ENCODE measurements at regions not wholly inside any gene's neighbourhood (a gene's known extent, or its start where the extent isn't known, plus 50 kb on each side); places are given as distances from the start of the nearest gene placed in this dataset.

DNA sequence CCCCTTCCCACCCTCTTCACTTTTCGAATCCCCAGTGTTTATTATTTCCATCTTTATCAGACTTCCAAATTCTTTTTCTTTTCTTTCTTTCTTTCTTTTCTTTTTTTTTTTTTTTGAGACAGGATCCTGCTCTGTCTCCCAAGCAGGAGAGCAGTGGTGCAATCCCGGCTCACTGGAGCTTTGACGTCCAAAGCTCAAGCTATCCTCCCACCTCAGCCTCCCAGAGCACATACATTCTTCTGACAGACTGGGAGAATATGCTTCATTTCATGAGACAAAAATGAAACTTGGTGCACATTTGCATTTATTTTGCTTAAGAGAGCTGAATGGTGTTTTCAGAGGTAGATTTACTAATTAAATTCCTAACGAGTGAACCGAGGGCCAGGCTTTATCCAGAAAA lies 80.1 kb upstream of the FZD8 start:
- DNase-seq (ENCODE audit: low spot score): no peak
- no peak for ATAC-seq
- intact Hi-C loops (cut with DNase I): no loop called here

DNA sequence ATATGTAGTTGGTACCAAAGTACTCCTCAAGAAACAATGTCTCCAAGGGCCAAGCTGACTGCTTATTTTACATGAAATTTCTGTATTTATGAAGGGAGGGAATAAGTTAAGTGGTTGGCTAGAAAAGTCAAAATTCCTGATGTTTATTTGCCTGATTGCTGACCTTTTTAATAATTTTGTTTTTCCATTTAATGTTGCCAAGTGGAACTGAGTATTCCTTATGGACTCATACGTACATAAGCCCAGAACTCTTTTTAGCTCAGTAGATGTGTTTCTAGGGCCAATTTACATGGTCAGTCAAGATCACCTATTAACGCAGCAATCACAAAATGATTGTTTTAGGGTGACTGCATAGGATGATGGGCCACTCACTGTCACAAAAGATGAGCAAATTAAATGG lies 78.3 kb upstream of the FZD8 start:
- intact Hi-C loops (cut with DNase I): no loop called here
- DNase-seq (ENCODE audit: low spot score) (no peak), ATAC-seq (no peak)

DNA sequence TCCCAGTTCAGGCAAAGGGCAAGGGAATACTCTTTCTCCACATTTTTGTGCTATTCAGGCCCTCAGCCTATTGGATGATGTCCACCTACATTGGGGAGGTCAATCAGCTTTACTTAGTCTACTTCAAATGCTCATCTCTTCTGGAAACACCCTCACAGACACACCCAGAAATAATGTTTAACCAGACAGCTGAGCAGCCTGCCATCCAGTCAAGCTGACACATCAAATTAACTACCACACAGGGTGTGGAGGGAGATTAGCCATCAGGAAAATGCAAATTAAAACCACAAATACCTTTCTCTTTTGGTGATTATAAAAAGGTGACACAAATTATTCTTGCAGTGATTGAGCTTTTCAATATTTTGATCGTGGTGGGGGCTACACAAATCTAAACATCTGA lies 74.7 kb upstream of the FZD8 start:
- intact Hi-C loops (cut with DNase I): no loop called here
- ATAC-seq (no peak), DNase-seq (ENCODE audit: low spot score) (no peak)

DNA sequence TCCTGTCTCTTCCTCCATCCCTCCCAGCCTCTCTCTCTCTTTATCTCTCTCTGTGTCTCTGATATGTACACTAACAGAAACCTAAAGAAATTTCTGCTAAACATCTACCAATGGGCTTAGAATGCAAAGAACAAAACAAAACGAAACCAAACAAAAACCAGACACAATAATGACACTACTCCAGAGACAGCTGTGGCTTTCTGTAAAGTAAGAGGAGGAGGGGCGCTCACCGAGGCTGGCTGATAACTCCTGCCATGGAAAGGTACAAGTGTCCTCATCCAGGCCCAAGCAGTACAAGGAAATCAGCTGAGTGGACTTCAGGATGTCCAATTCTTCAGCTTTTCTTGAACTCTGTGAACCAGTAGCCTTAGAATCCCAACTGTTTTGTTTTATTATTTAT lies 70.4 kb upstream of the FZD8 start:
- intact Hi-C loops (cut with DNase I): no loop called here
- ATAC-seq: no peak
- no peak for DNase-seq (ENCODE audit: low spot score)

DNA sequence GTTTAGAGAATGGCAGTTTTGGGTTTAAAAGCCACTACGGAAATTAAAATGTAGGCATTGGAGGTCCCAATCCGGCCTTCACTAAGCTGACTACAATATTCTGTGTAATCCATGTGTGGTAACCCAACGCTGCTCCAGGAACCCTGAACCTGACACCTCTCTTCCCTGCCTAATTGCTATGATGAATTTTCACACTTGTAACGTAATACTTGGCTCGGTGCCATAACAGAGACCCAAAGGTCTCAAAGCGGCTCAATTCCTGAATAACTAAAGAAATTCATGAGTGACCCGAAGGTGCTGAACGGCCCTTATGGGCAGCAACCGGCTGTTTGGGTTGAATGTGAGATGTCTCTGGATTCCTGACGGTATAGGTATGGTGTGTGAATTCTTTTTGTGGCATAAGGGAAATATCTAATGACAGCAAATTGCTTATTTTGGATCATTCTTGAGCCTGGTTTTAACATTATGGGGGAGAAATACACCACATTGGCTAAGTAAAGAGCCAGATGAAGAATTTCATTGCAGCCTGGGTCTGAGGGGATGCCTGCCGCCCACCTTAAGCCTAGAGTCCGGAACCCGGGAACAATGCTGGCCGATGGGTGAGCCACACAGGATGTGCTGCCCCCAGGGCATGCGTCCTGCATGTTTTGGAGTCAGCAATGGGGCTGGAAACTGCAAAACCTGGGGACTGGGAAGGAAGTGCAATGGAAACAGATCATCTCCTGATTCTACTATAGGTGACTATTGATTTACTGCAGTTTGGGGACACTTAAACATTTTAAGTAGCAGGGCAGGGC lies 69.7 kb upstream of the FZD8 start:
- intact Hi-C loops (cut with DNase I): no loop called here
- no peak for DNase-seq (ENCODE audit: low spot score)
- no peak for ATAC-seq

DNA sequence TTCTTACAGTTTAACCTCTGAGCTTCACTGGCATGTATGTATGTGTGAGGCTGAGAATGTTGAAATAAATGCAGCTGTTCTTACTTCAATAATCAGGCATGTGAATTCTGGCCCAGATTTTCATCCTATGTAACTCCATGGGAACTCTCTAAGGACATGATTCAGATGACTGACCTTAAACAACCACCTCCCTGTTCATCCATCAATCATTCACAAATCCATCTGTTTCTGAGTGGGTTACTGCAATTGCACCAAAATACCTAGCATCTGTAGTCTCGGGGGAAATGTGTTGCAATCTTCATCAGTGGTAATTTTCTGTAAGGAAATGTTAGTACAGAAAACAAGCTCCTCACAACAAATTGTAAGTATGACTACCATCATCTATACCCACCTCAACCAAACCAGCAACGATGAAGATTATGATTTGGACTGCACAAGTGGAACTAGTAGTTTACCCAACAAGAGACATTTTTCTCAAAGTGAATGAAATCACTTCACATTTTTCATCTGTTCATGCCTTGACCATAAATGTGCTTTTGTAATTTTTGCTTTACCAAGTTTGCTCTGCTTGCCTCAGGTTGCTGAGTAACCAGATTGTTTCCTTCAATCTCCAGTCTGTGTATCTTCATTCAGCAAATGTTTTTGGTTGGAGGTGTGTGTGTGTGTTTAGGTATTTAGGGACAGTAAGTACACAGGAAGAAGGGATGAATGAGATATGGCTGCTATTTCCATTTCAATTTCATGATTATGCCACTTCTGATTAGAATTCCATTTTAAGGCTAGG lies 65.7 kb upstream of the FZD8 start:
- ATAC-seq (no peak), DNase-seq (ENCODE audit: low spot score) (no peak)
- intact Hi-C loops (cut with DNase I): no loop called here

DNA sequence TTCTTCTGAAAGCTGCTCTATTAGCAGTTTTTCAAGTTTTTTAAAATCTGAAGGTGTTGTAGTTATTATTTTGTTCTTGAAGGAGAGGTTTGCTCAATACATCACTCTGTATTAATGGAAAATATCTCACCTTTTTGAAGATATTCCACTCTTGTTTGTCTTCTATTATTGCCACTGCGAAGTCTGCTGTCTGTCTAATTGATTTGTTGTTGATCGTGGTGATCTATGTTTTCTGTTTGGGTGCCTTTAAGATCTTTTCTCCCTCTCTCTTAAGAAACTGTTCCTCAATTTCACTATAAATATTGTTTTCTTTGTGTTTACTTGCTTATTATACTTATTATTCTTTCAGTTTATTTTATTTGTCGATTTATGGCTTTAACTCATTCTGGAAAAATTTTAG lies 64.9 kb upstream of the FZD8 start:
- ATAC-seq (no peak), DNase-seq (ENCODE audit: low spot score) (no peak)
- intact Hi-C loops (cut with DNase I): no loop called here

DNA sequence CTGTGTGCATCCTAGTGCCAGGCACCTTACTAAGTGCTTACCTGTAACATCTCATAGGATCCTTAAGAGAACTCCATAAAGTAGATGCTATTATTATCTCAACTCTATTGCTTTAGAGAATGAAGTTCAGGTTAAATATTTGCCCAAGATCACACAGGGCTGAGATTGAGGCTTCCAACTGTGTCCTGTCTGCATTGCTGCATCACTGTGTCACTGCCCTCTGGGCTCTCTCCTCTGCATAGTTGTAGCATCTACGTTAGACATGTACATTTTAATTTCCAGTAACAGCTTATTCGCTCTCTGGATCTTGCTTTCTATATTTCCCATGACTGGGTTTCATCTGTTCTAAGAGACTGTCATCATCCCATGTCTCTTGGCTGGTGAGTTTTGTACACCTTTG lies 63.6 kb upstream of the FZD8 start:
- ATAC-seq (no peak), DNase-seq (ENCODE audit: low spot score) (no peak)
- intact Hi-C loops (cut with DNase I): no loop called here

DNA sequence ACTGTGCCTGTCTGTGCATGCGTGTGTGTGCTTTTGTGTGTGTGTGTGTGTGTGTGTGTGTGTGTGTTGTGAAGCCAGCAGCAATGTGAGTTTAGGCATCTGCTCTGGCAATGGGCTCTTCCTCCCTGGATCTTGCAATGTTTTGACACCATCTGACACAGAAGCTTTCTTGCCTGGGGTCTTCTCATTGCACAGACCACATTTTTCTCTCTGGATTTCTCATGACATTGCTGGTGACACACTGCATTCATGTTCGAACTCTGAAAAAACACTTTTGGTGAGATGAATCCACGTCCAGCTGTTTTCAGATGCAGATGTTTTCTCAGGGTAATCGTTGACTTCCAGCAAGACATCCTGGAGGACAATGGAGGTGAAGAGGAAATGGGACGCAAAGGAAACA lies 63.0 kb upstream of the FZD8 start:
- no peak for ATAC-seq
- intact Hi-C loops (cut with DNase I): no loop called here
- DNase-seq (ENCODE audit: low spot score): no peak

DNA sequence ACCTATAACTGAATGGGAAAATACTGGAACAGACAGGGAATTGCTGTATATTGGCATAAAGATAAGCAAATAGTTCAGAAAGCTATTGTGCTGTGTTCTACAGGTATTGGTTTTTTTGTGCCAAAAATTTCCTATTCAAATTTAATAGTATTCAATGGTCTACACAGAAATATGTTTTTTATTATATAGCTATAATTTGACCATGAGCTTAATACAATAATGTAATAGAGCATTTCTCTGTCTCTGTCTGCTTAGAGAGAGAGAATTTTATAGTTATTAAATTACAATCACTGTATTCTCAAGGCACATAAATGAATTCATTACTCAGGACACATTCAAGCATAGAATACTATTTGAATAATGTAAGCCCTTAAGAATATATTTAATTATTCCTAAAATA lies 62.3 kb upstream of the FZD8 start:
- ATAC-seq: no peak

DNA sequence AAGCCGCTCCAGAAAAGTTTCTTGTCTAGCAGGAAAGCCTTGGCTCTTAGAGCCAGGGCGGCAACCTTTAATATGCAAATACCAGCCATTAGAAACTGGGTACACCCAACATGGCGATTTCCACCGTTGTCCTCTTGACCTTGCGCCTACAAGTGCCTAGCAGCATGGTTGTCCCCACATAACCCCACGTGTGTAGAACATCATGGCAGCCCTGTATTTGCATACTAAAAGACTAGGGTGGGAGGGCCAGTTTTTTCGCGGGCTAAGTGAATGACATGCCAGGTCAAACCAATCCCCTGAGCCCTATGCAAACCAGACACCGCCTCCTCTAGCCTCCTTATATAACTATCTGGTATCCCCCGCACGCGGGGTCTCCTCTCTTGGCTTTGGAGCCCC lies 58.4 kb upstream of the FZD8 start:
- intact Hi-C loops (cut with DNase I): no loop called here
- ATAC-seq: no peak
- DNase-seq (ENCODE audit: low spot score): no peak

More for the DNA sequence above, 62.3 kb upstream of the FZD8 start:
- no peak for DNase-seq (ENCODE audit: low spot score)
- intact Hi-C loops (cut with DNase I): no loop called here

DNA sequence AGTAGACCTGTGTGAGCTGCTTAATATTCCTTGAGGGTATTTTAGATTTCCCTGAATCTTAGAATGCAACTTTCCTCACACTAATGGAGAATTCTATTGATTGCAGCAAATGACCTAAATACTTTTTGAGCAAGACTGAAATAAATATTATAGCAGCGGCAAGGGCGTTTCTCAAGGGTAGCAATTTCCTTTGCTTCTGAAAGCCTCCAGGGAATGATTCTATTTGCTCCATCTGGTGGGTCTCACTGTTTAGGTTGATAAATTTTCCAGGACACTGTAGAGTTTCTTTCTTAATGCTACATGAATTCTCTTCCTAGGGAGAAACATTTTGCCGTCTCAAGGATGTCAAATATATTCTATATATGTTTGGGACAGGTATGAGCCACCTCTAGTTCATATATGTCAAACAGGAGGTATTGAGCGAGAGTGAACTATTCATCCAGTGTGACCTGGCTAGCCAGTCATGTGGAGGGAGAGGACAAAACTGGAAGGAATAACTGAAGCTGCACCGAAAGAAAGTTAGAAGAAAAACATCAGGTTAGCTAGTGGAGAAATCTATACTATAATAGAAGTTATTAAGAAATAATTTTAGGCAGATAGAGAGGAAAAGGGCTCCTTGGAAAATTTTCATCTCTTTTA lies 57.9 kb upstream of the FZD8 start:
- DNase-seq (ENCODE audit: low spot score) (no peak), ATAC-seq (no peak)
- intact Hi-C loops (cut with DNase I): no loop called here

DNA sequence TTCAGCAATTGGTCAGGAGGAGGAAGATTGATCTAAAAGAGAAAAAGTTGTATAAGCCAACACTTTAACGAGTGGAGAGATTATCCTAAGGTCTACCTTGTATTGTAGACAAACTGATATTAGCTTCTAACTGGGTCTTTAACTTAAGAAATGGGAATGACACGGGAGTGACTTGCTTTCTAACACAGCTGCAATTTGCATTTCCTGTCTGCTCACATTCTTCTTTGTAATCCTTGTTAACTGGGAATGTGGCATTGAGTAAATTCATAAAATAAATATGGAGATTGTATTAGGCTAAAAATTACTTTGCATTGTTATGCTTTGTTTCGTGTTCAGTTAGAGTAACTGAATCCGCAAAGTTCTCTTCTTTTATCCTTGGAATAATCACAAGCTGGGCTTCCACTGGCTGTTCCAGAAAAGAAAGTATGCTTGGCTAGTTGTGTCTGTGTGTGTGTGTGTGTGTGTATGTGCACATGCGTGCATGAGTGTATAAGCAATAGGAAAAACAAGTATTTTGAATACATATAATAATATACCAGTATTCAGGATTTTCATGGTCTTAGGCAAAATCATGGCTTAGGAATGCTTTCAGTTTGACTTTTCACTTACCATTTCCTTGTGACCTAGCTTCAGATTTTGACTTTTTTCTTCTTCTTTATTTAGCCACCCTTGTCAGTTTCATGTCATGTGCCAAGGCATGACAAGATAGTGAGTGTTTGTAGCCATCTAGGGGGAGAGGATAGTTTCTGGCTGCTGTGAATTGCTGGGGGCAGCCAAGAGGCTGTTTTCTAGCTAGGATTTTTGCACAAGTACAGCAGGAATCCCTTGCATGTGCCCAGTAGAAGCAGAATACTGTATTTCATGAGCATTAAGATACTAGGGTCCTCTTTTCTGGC lies 54.5 kb upstream of the FZD8 start:
- intact Hi-C loops (cut with DNase I): no loop called here
- DNase-seq (ENCODE audit: low spot score) (no peak), ATAC-seq (no peak)

DNA sequence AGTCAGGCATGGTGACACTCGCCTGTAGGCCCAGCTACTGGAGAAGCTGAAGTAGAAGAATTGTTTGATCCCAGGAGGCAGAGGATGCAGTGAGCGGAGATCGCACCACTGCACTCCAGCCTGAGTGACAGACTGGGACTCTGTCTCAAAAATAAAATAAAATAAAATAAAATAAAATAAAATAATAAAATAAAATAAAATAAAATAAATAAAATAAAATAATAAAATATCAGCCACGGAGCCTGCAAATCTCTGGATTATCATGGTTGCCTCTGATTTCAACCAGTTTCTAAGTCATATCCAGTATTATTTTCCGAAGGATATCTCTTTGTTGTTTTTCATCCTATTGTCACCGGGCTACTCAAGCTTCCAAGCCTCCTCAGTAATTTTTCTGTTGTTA lies 51.7 kb upstream of the FZD8 start:
- DNase-seq (ENCODE audit: low spot score) (no peak), ATAC-seq (no peak)
- intact Hi-C loops (cut with DNase I): no loop called here

All from sciatic nerve (tissue), 2 donors.